H1 (cell line): ENCODE measurements at regions not wholly inside any gene's neighbourhood (a gene's known extent, or its start where the extent isn't known, plus 50 kb on each side); places are given as distances from the start of the nearest gene placed in this dataset.

Experiments used
- EZH2 ChIP-seq: fragments of 200-600 bp; sonication (generic); IDR thresholded peaks from 2 replicates; pipeline ENCODE4 v1.7.1; 2012; ENCODE audit warnings: low read depth, mild to moderate bottlenecking, moderate library complexity, low read length, inconsistent platforms; ENCODE audit not compliant: severe bottlenecking
- POU5F1 ChIP-seq: IDR thresholded peaks from 2 replicates; pipeline ENCODE4 v1.6.1; 2011; ENCODE audit warnings: low read depth, mild to moderate bottlenecking, low read length, moderate library complexity

GRCh38 chr2:118322406-118322805 lies 234.1 kb downstream of the INSIG2 start (continued):
- TF ChIP-seq EZH2 (no peak), POU5F1 (no peak)
